ENCODE measurements at regions not wholly inside any gene's neighbourhood (a gene's known extent, or its start where the extent isn't known, plus 50 kb on each side); places are given as distances from the start of the nearest gene placed in this dataset.

DNA sequence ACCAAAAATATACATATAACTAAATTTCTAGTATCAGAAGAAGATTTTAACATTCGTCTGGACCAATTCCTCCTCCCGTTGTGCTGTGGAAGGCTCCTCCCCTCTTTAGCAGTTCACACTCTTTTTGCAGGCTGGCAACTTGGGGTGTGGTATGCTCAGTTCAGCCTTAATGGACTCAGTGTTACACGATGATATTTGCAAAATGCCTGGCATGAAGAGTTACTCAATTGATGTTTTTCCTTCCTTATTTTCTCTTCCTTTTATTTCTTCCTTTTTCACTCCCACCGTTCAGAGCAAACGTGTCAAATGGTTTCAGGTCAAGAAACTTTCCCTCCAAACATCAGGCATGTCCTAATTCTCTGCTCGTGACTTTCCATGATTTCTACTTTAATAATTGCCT, 248.3 kb downstream of the PHF14 start:
- H3K27me3 ChIP-seq (ENCODE audit: insufficient read depth, low read depth, severe bottlenecking): no peaks in the 10 kb centered on the region
- no peaks in the 10 kb centered on the region for H3K9me3 ChIP-seq (ENCODE audit: severe bottlenecking)
- no peak overlapping the region for H3K27ac ChIP-seq
- no peaks in the 10 kb centered on the region for H3K36me3 ChIP-seq
- no peak for DNase-seq
- TF ChIP-seq, protein P1, sequence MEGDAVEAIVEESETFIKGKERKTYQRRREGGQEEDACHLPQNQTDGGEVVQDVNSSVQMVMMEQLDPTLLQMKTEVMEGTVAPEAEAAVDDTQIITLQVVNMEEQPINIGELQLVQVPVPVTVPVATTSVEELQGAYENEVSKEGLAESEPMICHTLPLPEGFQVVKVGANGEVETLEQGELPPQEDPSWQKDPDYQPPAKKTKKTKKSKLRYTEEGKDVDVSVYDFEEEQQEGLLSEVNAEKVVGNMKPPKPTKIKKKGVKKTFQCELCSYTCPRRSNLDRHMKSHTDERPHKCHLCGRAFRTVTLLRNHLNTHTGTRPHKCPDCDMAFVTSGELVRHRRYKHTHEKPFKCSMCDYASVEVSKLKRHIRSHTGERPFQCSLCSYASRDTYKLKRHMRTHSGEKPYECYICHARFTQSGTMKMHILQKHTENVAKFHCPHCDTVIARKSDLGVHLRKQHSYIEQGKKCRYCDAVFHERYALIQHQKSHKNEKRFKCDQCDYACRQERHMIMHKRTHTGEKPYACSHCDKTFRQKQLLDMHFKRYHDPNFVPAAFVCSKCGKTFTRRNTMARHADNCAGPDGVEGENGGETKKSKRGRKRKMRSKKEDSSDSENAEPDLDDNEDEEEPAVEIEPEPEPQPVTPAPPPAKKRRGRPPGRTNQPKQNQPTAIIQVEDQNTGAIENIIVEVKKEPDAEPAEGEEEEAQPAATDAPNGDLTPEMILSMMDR (IDR thresholded peaks at IDR 0.05; ENCODE audit: low read depth, low read length): no peak
- H3K4me3 ChIP-seq (ENCODE audit: low read depth, low read length): no peak overlapping the region

DNA sequence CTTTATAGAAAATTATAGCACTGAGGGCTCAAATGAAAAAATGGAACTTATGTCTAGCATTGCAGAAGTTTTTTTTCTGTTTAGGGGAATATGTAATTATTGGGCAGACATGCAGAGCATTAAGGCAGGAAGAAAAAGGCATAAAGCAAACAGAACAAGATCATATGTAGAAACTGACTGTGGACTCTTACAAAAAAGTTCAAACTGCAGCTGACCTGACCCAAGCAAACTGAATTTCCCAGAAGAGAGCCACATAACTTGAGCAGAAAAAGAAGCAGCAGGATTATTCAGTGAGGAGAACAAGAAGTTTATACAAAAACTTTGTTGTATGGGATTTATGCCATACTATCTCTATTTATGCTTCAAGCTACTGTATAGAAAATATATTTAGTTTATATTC, 250.9 kb downstream of the PHF14 start:
- H3K4me3 ChIP-seq (ENCODE audit: low read depth, low read length): no peak overlapping the region
- H3K9me3 ChIP-seq (ENCODE audit: severe bottlenecking): no peaks in the 10 kb centered on the region
- no peaks in the 10 kb centered on the region for H3K36me3 ChIP-seq
- no peak overlapping the region for H3K27ac ChIP-seq
- no peaks in the 10 kb centered on the region for H3K27me3 ChIP-seq (ENCODE audit: insufficient read depth, low read depth, severe bottlenecking)
- DNase-seq: no peak
- TF ChIP-seq, protein P1 (IDR thresholded peaks at IDR 0.05; ENCODE audit: low read depth, low read length): no peak

DNA sequence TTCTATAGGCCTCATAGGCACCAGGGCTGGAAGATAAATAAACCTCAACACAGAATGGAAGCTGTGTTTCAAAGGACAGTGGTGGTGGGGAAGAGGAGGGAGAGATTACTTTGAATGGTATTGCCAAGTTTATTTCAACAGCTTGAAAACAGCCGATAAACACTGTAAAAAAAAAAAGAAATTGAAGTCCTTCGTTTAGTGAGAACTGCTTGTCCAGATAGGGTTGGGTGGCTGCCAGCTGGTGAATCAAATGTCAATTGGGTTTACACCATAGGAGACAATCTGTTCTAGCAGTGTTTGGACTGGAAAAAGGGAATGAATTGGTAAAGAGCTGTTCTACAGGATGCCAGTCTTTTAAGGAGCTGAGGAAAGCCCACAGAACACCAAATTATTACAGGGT, 254.8 kb downstream of the PHF14 start:
- TF ChIP-seq, protein P1 (IDR thresholded peaks at IDR 0.05; ENCODE audit: low read depth, low read length): no peak
- no peak overlapping the region for H3K27ac ChIP-seq
- no peak for DNase-seq
- no peaks in the 10 kb centered on the region for H3K9me3 ChIP-seq (ENCODE audit: severe bottlenecking)
- H3K27me3 ChIP-seq (ENCODE audit: insufficient read depth, low read depth, severe bottlenecking): no peaks in the 10 kb centered on the region
- no peaks in the 10 kb centered on the region for H3K36me3 ChIP-seq
- no peak overlapping the region for H3K4me3 ChIP-seq (ENCODE audit: low read depth, low read length)

DNA sequence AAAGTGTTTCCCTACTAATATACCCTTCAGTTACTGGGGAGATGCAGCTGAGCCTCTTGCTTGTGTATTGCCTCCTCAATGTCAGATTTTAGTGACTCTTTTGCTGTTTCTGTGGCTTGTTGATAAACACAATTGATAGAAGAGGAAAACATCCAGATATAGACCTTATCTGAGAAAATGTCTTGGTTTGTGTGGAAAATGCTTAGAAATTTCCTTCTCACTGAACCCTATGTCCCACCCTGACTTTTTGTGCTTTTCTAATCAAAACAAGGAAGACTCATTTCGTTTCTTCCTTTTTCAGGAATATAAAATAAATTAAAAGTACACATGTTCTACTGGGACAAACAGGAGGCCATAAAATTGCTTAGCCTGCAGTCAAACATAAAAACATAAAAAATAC, 257.5 kb downstream of the PHF14 start:
- TF ChIP-seq, protein P1 (IDR thresholded peaks at IDR 0.05; ENCODE audit: low read depth, low read length): no peak

DNA sequence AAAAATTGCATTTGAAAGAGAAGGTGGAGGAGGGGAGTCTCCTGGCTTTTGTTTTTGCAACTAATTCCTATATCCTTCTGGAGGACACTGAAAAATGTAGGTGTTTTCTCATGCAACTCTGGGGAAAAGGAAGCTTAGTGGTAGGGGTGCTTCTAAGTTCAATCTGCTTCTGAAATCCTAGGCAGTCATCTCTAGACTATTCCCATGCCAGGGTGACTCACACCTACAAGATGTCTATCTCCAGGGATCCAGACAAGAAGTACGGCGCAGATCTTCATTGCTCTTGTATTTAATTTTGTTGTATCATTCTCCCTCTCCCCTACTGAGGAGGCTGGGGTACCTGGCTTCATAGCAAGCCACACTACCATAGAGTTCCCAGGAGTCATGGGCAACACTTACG, 258.8 kb downstream of the PHF14 start:
- DNase-seq: no peak
- no peaks in the 10 kb centered on the region for H3K36me3 ChIP-seq
- TF ChIP-seq, protein P1 (IDR thresholded peaks at IDR 0.05; ENCODE audit: low read depth, low read length): no peak

More for the DNA sequence above, 257.5 kb downstream of the PHF14 start:
- no peak overlapping the region for H3K27ac ChIP-seq
- H3K27me3 ChIP-seq (ENCODE audit: insufficient read depth, low read depth, severe bottlenecking): no peaks in the 10 kb centered on the region
- no peak for DNase-seq
- H3K36me3 ChIP-seq: no peaks in the 10 kb centered on the region
- no peak overlapping the region for H3K4me3 ChIP-seq (ENCODE audit: low read depth, low read length)
- no peaks in the 10 kb centered on the region for H3K9me3 ChIP-seq (ENCODE audit: severe bottlenecking)

DNA sequence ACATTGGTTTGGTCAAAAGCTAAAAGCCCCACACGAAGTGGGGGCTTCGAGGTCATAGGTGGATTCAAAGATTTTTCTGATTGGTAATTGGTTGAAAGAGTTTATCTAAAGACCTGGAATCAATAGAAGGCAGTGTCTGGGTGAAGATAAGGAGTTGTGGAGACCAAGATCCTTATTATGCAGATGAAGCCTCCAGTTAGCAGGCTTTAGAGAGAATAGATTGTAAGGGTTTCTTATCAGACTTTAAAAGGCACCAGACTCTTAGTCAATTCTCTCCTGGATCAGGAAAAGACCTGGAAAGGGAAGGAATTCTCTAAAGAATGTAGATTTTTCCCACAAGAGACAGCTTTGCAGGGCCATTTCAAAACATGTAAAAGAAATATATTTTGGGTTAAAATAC, 260.2 kb downstream of the PHF14 start:
- H3K4me3 ChIP-seq (ENCODE audit: low read depth, low read length): no peak overlapping the region
- H3K36me3 ChIP-seq: no peaks in the 10 kb centered on the region
- no peak for DNase-seq
- H3K27ac ChIP-seq: no peak overlapping the region
- TF ChIP-seq, protein P1 (IDR thresholded peaks at IDR 0.05; ENCODE audit: low read depth, low read length): no peak
- no peaks in the 10 kb centered on the region for H3K27me3 ChIP-seq (ENCODE audit: insufficient read depth, low read depth, severe bottlenecking)
- no peaks in the 10 kb centered on the region for H3K9me3 ChIP-seq (ENCODE audit: severe bottlenecking)

More for the DNA sequence above, 258.8 kb downstream of the PHF14 start:
- Histone ChIP-seq H3K4me3 (ENCODE audit: low read depth, low read length) (no peak overlapping the region), H3K27me3 (ENCODE audit: insufficient read depth, low read depth, severe bottlenecking) (no peaks in the 10 kb centered on the region), H3K27ac (no peak overlapping the region), H3K9me3 (ENCODE audit: severe bottlenecking) (no peaks in the 10 kb centered on the region)
